LNCAP (cell line): ENCODE measurements at regions not wholly inside any gene's neighbourhood (a gene's known extent, or its start where the extent isn't known, plus 50 kb on each side); places are given as distances from the start of the nearest gene placed in this dataset.

Source experiments
- TF ChIP-seq, protein P1 (sequence below): fragments of 450-650 bp; IDR thresholded peaks from 2 replicates; pipeline ENCODE4 v1.5.1; 2017; ENCODE audit warnings: mild to moderate bottlenecking

DNA sequence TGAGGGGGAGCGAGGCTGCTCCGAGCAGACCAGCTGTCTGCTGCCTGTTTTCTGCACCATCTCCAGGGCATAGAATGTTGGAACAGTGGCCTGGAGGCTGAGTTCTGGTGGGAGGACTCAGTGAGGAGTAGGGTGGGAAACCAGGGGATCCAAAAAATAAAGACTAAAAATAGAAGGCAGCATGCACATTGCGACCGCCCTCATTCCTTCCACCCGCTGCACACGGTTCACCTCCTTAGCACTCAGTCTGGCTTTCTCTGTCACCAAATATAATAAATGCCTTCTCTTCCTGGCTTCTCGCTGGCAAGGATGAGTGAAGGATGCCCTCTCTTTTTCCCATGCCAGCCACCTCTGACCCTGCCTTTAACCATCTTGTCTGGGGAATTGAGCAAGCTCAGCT is 146.2 kb downstream of the AACS start:
- TF ChIP-seq, protein P1, sequence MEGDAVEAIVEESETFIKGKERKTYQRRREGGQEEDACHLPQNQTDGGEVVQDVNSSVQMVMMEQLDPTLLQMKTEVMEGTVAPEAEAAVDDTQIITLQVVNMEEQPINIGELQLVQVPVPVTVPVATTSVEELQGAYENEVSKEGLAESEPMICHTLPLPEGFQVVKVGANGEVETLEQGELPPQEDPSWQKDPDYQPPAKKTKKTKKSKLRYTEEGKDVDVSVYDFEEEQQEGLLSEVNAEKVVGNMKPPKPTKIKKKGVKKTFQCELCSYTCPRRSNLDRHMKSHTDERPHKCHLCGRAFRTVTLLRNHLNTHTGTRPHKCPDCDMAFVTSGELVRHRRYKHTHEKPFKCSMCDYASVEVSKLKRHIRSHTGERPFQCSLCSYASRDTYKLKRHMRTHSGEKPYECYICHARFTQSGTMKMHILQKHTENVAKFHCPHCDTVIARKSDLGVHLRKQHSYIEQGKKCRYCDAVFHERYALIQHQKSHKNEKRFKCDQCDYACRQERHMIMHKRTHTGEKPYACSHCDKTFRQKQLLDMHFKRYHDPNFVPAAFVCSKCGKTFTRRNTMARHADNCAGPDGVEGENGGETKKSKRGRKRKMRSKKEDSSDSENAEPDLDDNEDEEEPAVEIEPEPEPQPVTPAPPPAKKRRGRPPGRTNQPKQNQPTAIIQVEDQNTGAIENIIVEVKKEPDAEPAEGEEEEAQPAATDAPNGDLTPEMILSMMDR = no peak

GRCh38 chr12:125214289-125214688 is 149.1 kb downstream of the AACS start:
- TF ChIP-seq, protein P1 = no peak

DNA sequence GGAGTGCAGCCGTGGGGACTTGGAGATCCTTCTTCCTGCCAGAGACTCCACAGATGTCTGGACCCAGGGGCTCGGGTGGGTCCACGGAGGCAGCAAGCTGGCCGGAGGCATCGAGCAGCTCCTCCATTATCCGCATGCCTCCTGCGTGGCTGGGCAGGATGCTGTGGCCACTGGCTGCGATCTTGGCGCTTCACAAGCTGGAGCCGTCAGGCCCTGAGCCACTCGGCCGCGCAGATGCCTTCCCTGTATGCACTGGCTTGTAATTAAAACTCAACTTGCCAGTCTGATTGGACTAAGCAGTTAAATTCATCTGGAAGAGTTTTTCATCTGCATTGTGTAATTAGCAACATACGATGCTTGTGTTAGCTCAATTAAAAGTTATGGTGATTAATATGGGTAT is 151.5 kb downstream of the AACS start:
- TF ChIP-seq, protein P1 = no peak

GRCh38 chr12:125217308-125217707 is 152.1 kb downstream of the AACS start:
- TF ChIP-seq, protein P1 = no peak

DNA sequence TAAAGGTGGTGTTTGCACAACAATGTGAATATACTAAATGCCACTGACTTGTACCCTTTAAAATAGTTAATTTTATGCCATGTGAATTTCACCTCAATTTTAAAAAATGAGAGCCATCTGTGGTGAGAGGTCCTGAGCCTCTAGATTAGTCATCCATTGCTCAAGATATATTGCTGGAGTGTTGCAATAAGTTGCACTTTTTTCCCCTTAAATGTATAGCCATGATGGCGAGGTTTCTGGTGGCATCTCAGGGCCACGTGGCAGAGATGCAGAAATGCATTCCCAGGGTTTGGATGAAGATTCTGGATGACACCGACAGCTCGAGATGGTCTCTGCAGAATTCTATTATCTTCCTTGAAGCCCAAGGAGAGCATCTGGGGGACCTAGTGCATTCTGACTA is 153.7 kb downstream of the AACS start:
- TF ChIP-seq, protein P1 = no peak

DNA sequence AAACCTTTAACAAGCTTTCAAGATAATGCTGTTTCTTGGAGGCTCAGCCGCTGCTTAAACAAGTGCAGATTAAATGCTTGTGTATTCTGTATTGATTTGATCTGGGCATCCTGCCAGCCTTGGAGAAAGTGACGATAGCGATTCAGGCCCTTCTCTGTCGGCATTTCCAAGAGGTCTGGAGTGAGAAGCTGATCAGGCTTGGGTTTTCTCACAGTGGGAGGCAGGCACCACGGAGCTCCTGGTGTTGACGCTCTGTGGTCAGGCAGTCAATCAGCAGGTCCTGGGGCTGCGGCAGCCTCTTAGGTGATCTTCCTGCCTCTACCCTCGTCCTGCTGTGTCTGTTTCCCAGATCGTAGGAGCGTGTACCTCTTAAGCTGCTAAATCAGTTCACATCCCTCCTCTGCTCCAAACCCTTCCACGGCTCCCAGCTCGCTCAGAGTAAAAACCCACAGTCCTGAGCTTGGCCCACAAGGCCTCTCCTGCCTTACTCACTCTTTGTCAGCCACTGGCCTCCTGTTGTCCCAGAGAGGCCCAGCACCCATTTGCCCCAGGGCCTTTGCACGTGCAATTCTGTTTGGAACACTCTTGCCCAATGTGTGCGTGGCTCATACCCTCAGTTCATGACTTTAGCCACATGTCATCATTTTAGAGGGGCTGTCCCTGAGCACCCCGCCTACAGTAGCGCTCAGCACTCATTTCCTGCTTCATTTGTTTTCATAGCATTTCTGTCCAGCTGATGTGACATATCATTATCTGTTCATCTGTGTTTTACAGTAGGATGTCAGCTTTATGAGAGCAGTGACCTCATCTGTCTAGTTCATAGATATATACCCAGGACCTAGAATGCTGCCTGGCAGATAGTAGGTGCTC is 155.4 kb downstream of the AACS start:
- TF ChIP-seq, protein P1 = no peak

DNA sequence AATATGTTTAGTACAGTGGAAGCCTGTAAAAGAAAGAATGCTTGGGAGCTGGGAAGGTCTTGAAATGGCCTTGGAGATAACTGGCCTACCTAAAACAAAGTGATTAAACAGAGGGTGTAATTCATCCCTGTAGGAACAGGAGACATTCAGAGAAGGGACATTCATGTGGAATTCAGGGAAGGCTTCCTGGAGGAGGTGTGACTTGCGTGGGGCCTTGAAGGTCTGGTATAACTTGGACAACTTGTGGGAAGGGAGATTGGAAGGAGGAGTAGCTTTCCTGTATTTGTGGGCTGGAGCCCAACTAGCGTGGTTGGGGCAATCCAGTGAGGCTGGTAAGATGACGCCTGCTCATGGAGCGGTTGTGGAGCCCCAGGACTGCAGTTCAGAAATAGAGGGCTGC is 156.4 kb downstream of the AACS start:
- TF ChIP-seq, protein P1 = no peak
